Activated naive CD4-positive, alpha-beta T cell treated with anti-CD3 and anti-CD28 coated beads for 36 hours (primary cell): ENCODE measurements at regions not wholly inside any gene's neighbourhood (a gene's known extent, or its start where the extent isn't known, plus 50 kb on each side); places are given as distances from the start of the nearest gene placed in this dataset.

Source experiments
- CTCF ChIA-PET: fragments of 350-600 bp; sonication (Branson Sonifier 250); formaldehyde crosslinking; loops from one replicate; lab custom pipeline; 2021; ENCODE audit warnings: antibody characterized with exemption; lab: Charles Lee
- DNase-seq: peaks from one replicate; pipeline ENCODE4 v3.0.0-alpha.2; 2020
- H3K27ac Mint-ChIP-seq: one replicate; pipeline ENCODE4 v1.8.0; 2021; ENCODE audit warnings: mild to moderate bottlenecking, mixed read lengths
- H3K27me3 Mint-ChIP-seq: one replicate; pipeline ENCODE4 v1.8.0; 2021; ENCODE audit warnings: low read depth, mixed read lengths
- H3K36me3 Mint-ChIP-seq: one replicate; pipeline ENCODE4 v1.8.0; 2021; ENCODE audit warnings: low read depth, mixed read lengths
- H3K4me1 Mint-ChIP-seq: one replicate; pipeline ENCODE4 v1.8.0; 2021; ENCODE audit warnings: low read depth, mixed read lengths
- H3K4me3 Mint-ChIP-seq: one replicate; pipeline ENCODE4 v1.8.0; 2021; ENCODE audit warnings: mild to moderate bottlenecking, moderate library complexity, mixed read lengths
- H3K9me3 Mint-ChIP-seq: one replicate; pipeline ENCODE4 v1.8.0; 2021; ENCODE audit warnings: mixed read lengths
- intact Hi-C: fragments of 100-400 bp; cut with micrococcal nuclease; formaldehyde crosslinking; loops from one replicate; pipeline ENCODE4 v1.15.1; 2023

- peaks cover 1% of the 10 kb centered on the region for H3K9me3 Mint-ChIP-seq
- peaks cover 78% of the 10 kb centered on the region for H3K4me1 Mint-ChIP-seq
- H3K36me3 Mint-ChIP-seq = peaks cover 18% of the 10 kb centered on the region
- H3K4me3 Mint-ChIP-seq = no peak overlapping the region
- intact Hi-C loops = no loop called here
- no peak overlapping the region for H3K27ac Mint-ChIP-seq
- DNase-seq = no peak
- no peaks in the 10 kb centered on the region for H3K27me3 Mint-ChIP-seq
- CTCF ChIA-PET = no interaction called here
Observed at GRCh38 chr13:74021505-74021904, 112.7 kb downstream of the KLF12 start.

GRCh38 chr13:74018062-74018431 is 116.2 kb downstream of the KLF12 start:
- H3K27me3 Mint-ChIP-seq = no peaks in the 10 kb centered on the region
- intact Hi-C loops = no loop called here
- peaks cover 15% of the 10 kb centered on the region for H3K36me3 Mint-ChIP-seq
- DNase-seq = no peak
- H3K27ac Mint-ChIP-seq = no peak overlapping the region
- H3K4me3 Mint-ChIP-seq = no peak overlapping the region
- H3K4me1 Mint-ChIP-seq = peaks cover 60% of the 10 kb centered on the region
- CTCF ChIA-PET = no interaction called here
- H3K9me3 Mint-ChIP-seq = peaks cover 1% of the 10 kb centered on the region

- peaks cover 58% of the 10 kb centered on the region for H3K4me1 Mint-ChIP-seq
- H3K27me3 Mint-ChIP-seq = no peaks in the 10 kb centered on the region
- no peaks in the 10 kb centered on the region for H3K9me3 Mint-ChIP-seq
- peaks cover 9% of the 10 kb centered on the region for H3K36me3 Mint-ChIP-seq
- H3K27ac Mint-ChIP-seq = peak overlapping the region; percentile 19
- no peak for DNase-seq
- no peak overlapping the region for H3K4me3 Mint-ChIP-seq
- CTCF ChIA-PET = no interaction called here
- intact Hi-C loops = loop anchor here (1.0 kb wide), 1 partner anchor 8 kb away; no protein-coding TSS in a partner anchor
Observed at GRCh38 chr13:74017301-74018061, 116.7 kb downstream of the KLF12 start.

GRCh38 chr13:74015137-74015536 is 119.1 kb downstream of the KLF12 start:
- CTCF ChIA-PET = no interaction called here
- peaks cover 46% of the 10 kb centered on the region for H3K4me1 Mint-ChIP-seq

GRCh38 chr13:74009100-74009668 is 125.0 kb downstream of the KLF12 start:
- peaks cover 2% of the 10 kb centered on the region for H3K36me3 Mint-ChIP-seq
- H3K27me3 Mint-ChIP-seq = no peaks in the 10 kb centered on the region
- intact Hi-C loops = no loop called here
- no peaks in the 10 kb centered on the region for H3K9me3 Mint-ChIP-seq
- no peak overlapping the region for H3K27ac Mint-ChIP-seq
- CTCF ChIA-PET = interaction anchor here (1.5 kb wide), 1 partner anchor 15 kb away, joined by 5 read pairs; no protein-coding TSS in a partner anchor
- H3K4me1 Mint-ChIP-seq = peaks cover 37% of the 10 kb centered on the region
- H3K4me3 Mint-ChIP-seq = no peak overlapping the region
- DNase-seq = no peak

More at GRCh38 chr13:74015137-74015536, 119.1 kb downstream of the KLF12 start:
- H3K9me3 Mint-ChIP-seq = no peaks in the 10 kb centered on the region
- H3K27me3 Mint-ChIP-seq = no peaks in the 10 kb centered on the region
- no peaks in the 10 kb centered on the region for H3K36me3 Mint-ChIP-seq
- intact Hi-C loops = no loop called here
- H3K4me3 Mint-ChIP-seq = no peak overlapping the region
- H3K27ac Mint-ChIP-seq = no peak overlapping the region
- DNase-seq = no peak

- Mint-ChIP-seq H3K4me1 (peaks cover 41% of the 10 kb centered on the region), H3K27ac (no peak overlapping the region), H3K4me3 (no peak overlapping the region), H3K27me3 (no peaks in the 10 kb centered on the region), H3K36me3 (peaks cover 2% of the 10 kb centered on the region), H3K9me3 (no peaks in the 10 kb centered on the region)
- CTCF ChIA-PET = no interaction called here
- no peak for DNase-seq
- intact Hi-C loops = no loop called here
Observed at GRCh38 chr13:74006666-74007065, 127.5 kb downstream of the KLF12 start.

- Mint-ChIP-seq H3K27me3 (no peaks in the 10 kb centered on the region), H3K4me3 (no peak overlapping the region), H3K27ac (no peak overlapping the region), H3K4me1 (peaks cover 42% of the 10 kb centered on the region), H3K9me3 (no peaks in the 10 kb centered on the region), H3K36me3 (peaks cover 2% of the 10 kb centered on the region)
- no peak for DNase-seq
- intact Hi-C loops = no loop called here
- CTCF ChIA-PET = interaction anchor here (0.8 to 1.6 kb wide), 2 partner anchors 18 to 281 kb away, joined by 3 read pairs; no protein-coding TSS in a partner anchor
Observed at GRCh38 chr13:74005320-74006157, 128.7 kb downstream of the KLF12 start.

GRCh38 chr13:74004109-74004508 is 130.1 kb downstream of the KLF12 start:
- no peaks in the 10 kb centered on the region for H3K27me3 Mint-ChIP-seq
- CTCF ChIA-PET = no interaction called here
- intact Hi-C loops = no loop called here
- no peaks in the 10 kb centered on the region for H3K9me3 Mint-ChIP-seq
- no peak overlapping the region for H3K27ac Mint-ChIP-seq
- no peak overlapping the region for H3K4me3 Mint-ChIP-seq
- DNase-seq = no peak
- peaks cover 2% of the 10 kb centered on the region for H3K36me3 Mint-ChIP-seq
- peaks cover 42% of the 10 kb centered on the region for H3K4me1 Mint-ChIP-seq

GRCh38 chr13:74003374-74003773 is 130.8 kb downstream of the KLF12 start:
- H3K4me3 Mint-ChIP-seq = no peak overlapping the region
- DNase-seq = no peak
- H3K27me3 Mint-ChIP-seq = no peaks in the 10 kb centered on the region
- H3K4me1 Mint-ChIP-seq = peaks cover 49% of the 10 kb centered on the region
- no peaks in the 10 kb centered on the region for H3K9me3 Mint-ChIP-seq
- CTCF ChIA-PET = interaction anchor here (1.6 kb wide), 1 partner anchor 14 kb away, joined by 3 read pairs; no protein-coding TSS in a partner anchor
- H3K27ac Mint-ChIP-seq = no peak overlapping the region
- peaks cover 2% of the 10 kb centered on the region for H3K36me3 Mint-ChIP-seq
- intact Hi-C loops = no loop called here

- no peak overlapping the region for H3K4me3 Mint-ChIP-seq
- intact Hi-C loops = no loop called here
- CTCF ChIA-PET = interaction anchor here (0.8 to 1.0 kb wide), 2 partner anchors 15 to 167 kb away, joined by 3 read pairs; no protein-coding TSS in a partner anchor
- peaks cover 50% of the 10 kb centered on the region for H3K4me1 Mint-ChIP-seq
- no peak for DNase-seq
- no peaks in the 10 kb centered on the region for H3K36me3 Mint-ChIP-seq
- H3K27me3 Mint-ChIP-seq = no peaks in the 10 kb centered on the region
- no peaks in the 10 kb centered on the region for H3K9me3 Mint-ChIP-seq
- H3K27ac Mint-ChIP-seq = no peak overlapping the region
Observed at GRCh38 chr13:74000876-74001275, 133.3 kb downstream of the KLF12 start.

GRCh38 chr13:73998631-73999030 is 135.6 kb downstream of the KLF12 start:
- CTCF ChIA-PET = interaction anchor here (0.7 to 1.1 kb wide), 3 partner anchors 28 to 278 kb away, joined by 3 read pairs; no protein-coding TSS in a partner anchor
- no peak for DNase-seq
- peaks cover 52% of the 10 kb centered on the region for H3K4me1 Mint-ChIP-seq
- H3K36me3 Mint-ChIP-seq = peaks cover 1% of the 10 kb centered on the region
- intact Hi-C loops = loop anchor here (1.0 kb wide), 2 partner anchors 163 to 289 kb away; no protein-coding TSS in a partner anchor
- H3K27ac Mint-ChIP-seq = no peak overlapping the region
- H3K27me3 Mint-ChIP-seq = no peaks in the 10 kb centered on the region
- no peaks in the 10 kb centered on the region for H3K9me3 Mint-ChIP-seq
- no peak overlapping the region for H3K4me3 Mint-ChIP-seq

- CTCF ChIA-PET = interaction anchor here (0.7 kb wide), 1 partner anchor 278 kb away, joined by 3 read pairs; no protein-coding TSS in a partner anchor
- intact Hi-C loops = loop anchor here (1.0 kb wide), 2 partner anchors 163 to 289 kb away; no protein-coding TSS in a partner anchor
- Mint-ChIP-seq H3K4me3 (no peak overlapping the region), H3K27me3 (no peaks in the 10 kb centered on the region), H3K9me3 (no peaks in the 10 kb centered on the region), H3K27ac (no peak overlapping the region), H3K36me3 (peaks cover 1% of the 10 kb centered on the region), H3K4me1 (peaks cover 47% of the 10 kb centered on the region)
- DNase-seq = no peak
Observed at GRCh38 chr13:73997964-73998363, 136.2 kb downstream of the KLF12 start.
